WTC11 (cell line): ENCODE measurements at regions not wholly inside any gene's neighbourhood (a gene's known extent, or its start where the extent isn't known, plus 50 kb on each side); places are given as distances from the start of the nearest gene placed in this dataset.

Source experiments
- ATAC-seq: fragments of 200-7000 bp; cut with Tn5 transposase; 2 replicates; pipeline ENCODE4 v1.10.0; 2021; ENCODE audit warnings: mild to moderate bottlenecking, moderate library complexity
- CTCF ChIA-PET: fragments of 300-600 bp; sonication (Branson Sonifier 250); formaldehyde crosslinking; loops from one replicate; lab custom pipeline; 2021; ENCODE audit warnings: antibody characterized with exemption; lab: Charles Lee
- POLR2A ChIA-PET: fragments of 350-600 bp; sonication (Branson Sonifier 250); formaldehyde crosslinking; loops from one replicate; lab custom pipeline; 2021; ENCODE audit warnings: antibody characterized with exemption; lab: Charles Lee
- DNase-seq: peaks from one replicate; pipeline ENCODE4 v3.0.0; 2021; ENCODE audit warnings: low spot score
- H3K27ac Mint-ChIP-seq: 2 replicates; pipeline ENCODE4 v1.8.0; 2021; ENCODE audit warnings: mixed read lengths
- H3K27me3 Mint-ChIP-seq: 2 replicates; pipeline ENCODE4 v1.8.0; 2021; ENCODE audit warnings: low read depth, mild to moderate bottlenecking, moderate library complexity, mixed read lengths
- H3K36me3 Mint-ChIP-seq: 2 replicates; pipeline ENCODE4 v1.8.0; 2021; ENCODE audit warnings: mixed read lengths
- H3K4me1 Mint-ChIP-seq: 2 replicates; pipeline ENCODE4 v1.8.0; 2022; ENCODE audit warnings: mixed read lengths
- H3K4me3 Mint-ChIP-seq: 2 replicates; pipeline ENCODE4 v1.8.0; 2021; ENCODE audit warnings: mild to moderate bottlenecking, moderate library complexity, mixed read lengths
- H3K9me3 Mint-ChIP-seq: 2 replicates; pipeline ENCODE4 v1.8.0; 2021; ENCODE audit warnings: mixed read lengths
- ARID4B ChIP-seq: sonication (generic); formaldehyde crosslinking; IDR thresholded peaks from 2 replicates; pipeline ENCODE4 v1.8.0; 2023; ENCODE audit warnings: missing genetic modification reagents, mild to moderate bottlenecking, borderline replicate concordance
- ATF1 ChIP-seq: sonication (generic); formaldehyde crosslinking; IDR thresholded peaks from 2 replicates; pipeline ENCODE4 v1.8.1; 2023; ENCODE audit warnings: mild to moderate bottlenecking, moderate library complexity, missing genetic modification reagents
- CBFB ChIP-seq: sonication (generic); formaldehyde crosslinking; IDR thresholded peaks from 2 replicates; pipeline ENCODE4 v1.8.1; 2022; ENCODE audit warnings: mild to moderate bottlenecking, low read depth, missing genetic modification reagents
- CTCF ChIP-seq: fragments of 200-600 bp; IDR thresholded peaks from 2 replicates; pipeline ENCODE4 v1.8.0; 2022; ENCODE audit warnings: antibody characterized with exemption
- FOXJ3 ChIP-seq: sonication (generic); formaldehyde crosslinking; IDR thresholded peaks from 2 replicates; pipeline ENCODE4 v1.9.0; 2021; ENCODE audit warnings: missing genetic modification reagents, mild to moderate bottlenecking, borderline replicate concordance
- FOXK1 ChIP-seq: sonication (generic); formaldehyde crosslinking; IDR thresholded peaks from 2 replicates; pipeline ENCODE4 v1.8.0; 2022; ENCODE audit warnings: mild to moderate bottlenecking, moderate library complexity, missing genetic modification reagents
- FOXP4 ChIP-seq: sonication (generic); formaldehyde crosslinking; IDR thresholded peaks from 2 replicates; pipeline ENCODE4 v1.8.0; 2022; ENCODE audit warnings: mild to moderate bottlenecking, missing genetic modification reagents
- GRHL2 ChIP-seq: fragments of 250-450 bp; sonication (Bioruptor Pico); IDR thresholded peaks from 2 replicates; pipeline ENCODE4 v1.8.0; 2022; ENCODE audit warnings: mild to moderate bottlenecking, moderate library complexity; ENCODE audit not compliant: insufficient replicate concordance, severe bottlenecking
- HMGA2 ChIP-seq: fragments of 250-450 bp; sonication (Bioruptor Pico); IDR thresholded peaks from 2 replicates; pipeline ENCODE4 v1.4.0; 2021; ENCODE audit warnings: mild to moderate bottlenecking, moderate library complexity
- IRF1 ChIP-seq: sonication (generic); formaldehyde crosslinking; IDR thresholded peaks from 2 replicates; pipeline ENCODE4 v1.8.0; 2023; ENCODE audit warnings: missing genetic modification reagents
- JUN ChIP-seq: sonication (generic); formaldehyde crosslinking; IDR thresholded peaks from 2 replicates; pipeline ENCODE4 v1.8.0; 2023; ENCODE audit warnings: mild to moderate bottlenecking, missing genetic modification reagents
- MAX ChIP-seq: sonication (generic); formaldehyde crosslinking; IDR thresholded peaks from 2 replicates; pipeline ENCODE4 v1.8.0; 2022; ENCODE audit warnings: mild to moderate bottlenecking, missing genetic modification reagents
- NR1H2 ChIP-seq: sonication (generic); formaldehyde crosslinking; IDR thresholded peaks from 2 replicates; pipeline ENCODE4 v1.9.0; 2021; ENCODE audit warnings: mild to moderate bottlenecking, moderate library complexity, missing genetic modification reagents
- SP1 ChIP-seq: sonication (generic); formaldehyde crosslinking; conservative IDR thresholded peaks from 2 replicates; pipeline ENCODE4 v1.8.1; 2022; ENCODE audit warnings: missing genetic modification reagents
- TP53 ChIP-seq: sonication (generic); formaldehyde crosslinking; IDR thresholded peaks from 2 replicates; pipeline ENCODE4 v1.8.1; 2023; ENCODE audit warnings: mild to moderate bottlenecking, missing genetic modification reagents
- ZNF263 ChIP-seq: sonication (generic); formaldehyde crosslinking; IDR thresholded peaks from 2 replicates; pipeline ENCODE4 v1.8.1; 2022; ENCODE audit warnings: low read depth, mild to moderate bottlenecking, moderate library complexity, missing genetic modification reagents
- ZNF512 ChIP-seq: sonication (generic); formaldehyde crosslinking; IDR thresholded peaks from 2 replicates; pipeline ENCODE4 v1.8.1; 2022; ENCODE audit warnings: missing genetic modification reagents, borderline replicate concordance
- ZNF532 ChIP-seq: fragments of 250-450 bp; sonication (Bioruptor Pico); IDR thresholded peaks from 2 replicates; pipeline ENCODE4 v1.9.0; 2021; ENCODE audit warnings: mild to moderate bottlenecking, borderline replicate concordance
- ZNF671 ChIP-seq: fragments of 250-450 bp; sonication (Bioruptor Pico); IDR thresholded peaks from 2 replicates; pipeline ENCODE4 v1.8.0; 2021; ENCODE audit warnings: mild to moderate bottlenecking

GRCh38 chr5:159858871-159859270 is 57.4 kb upstream of the ADRA1B start:
- DNase-seq, result no peak
- H3K4me3 Mint-ChIP-seq, result no peak overlapping the region
- TF ChIP-seq ARID4B (CRISPR knock-in tag), result no peak
- no peak for TF ChIP-seq IRF1
- no peak for TF ChIP-seq ZNF671 (CRISPR knock-in tag)
- no peak for TF ChIP-seq ZNF263 (CRISPR knock-in tag)
- no peak for TF ChIP-seq HMGA2 (CRISPR knock-in tag)
- no peak for TF ChIP-seq ATF1 (CRISPR knock-in tag)
- no peak for TF ChIP-seq CBFB (CRISPR knock-in tag)
- TF ChIP-seq FOXK1 (CRISPR knock-in tag), result no peak
- TF ChIP-seq GRHL2 (CRISPR knock-in tag), result no peak
- no peak for TF ChIP-seq MAX (CRISPR knock-in tag)
- TF ChIP-seq FOXP4 (CRISPR knock-in tag), result no peak
- TF ChIP-seq TP53 (CRISPR knock-in tag), result no peak
- TF ChIP-seq FOXJ3 (CRISPR knock-in tag), result no peak
- no peak for TF ChIP-seq JUN (CRISPR knock-in tag)
- TF ChIP-seq ZNF532, result no peak
- no peak for TF ChIP-seq SP1
- no peak for TF ChIP-seq NR1H2 (CRISPR knock-in tag)
- no peak for TF ChIP-seq ZNF512
- TF ChIP-seq CTCF, result no peak
- H3K27me3 Mint-ChIP-seq, result no peaks in the 10 kb centered on the region
- ATAC-seq, result no peak
- H3K4me1 Mint-ChIP-seq, result no peaks in the 10 kb centered on the region
- ChIA-PET CTCF (no interaction called here), POLR2A (no interaction called here)
- H3K36me3 Mint-ChIP-seq, result no peaks in the 10 kb centered on the region
- H3K27ac Mint-ChIP-seq, result no peak overlapping the region
- H3K9me3 Mint-ChIP-seq, result no peaks in the 10 kb centered on the region
